HG03066 (cell line): ENCODE measurements at regions not wholly inside any gene's neighbourhood (a gene's known extent, or its start where the extent isn't known, plus 50 kb on each side); places are given as distances from the start of the nearest gene placed in this dataset.

Experiments used
- ATAC-seq: cut with Tn5 transposase; IDR thresholded peaks from one replicate; pipeline ENCODE4 v1.9.1; 2021; ENCODE audit warnings: low read depth; ENCODE audit not compliant: unreplicated experiment

DNA sequence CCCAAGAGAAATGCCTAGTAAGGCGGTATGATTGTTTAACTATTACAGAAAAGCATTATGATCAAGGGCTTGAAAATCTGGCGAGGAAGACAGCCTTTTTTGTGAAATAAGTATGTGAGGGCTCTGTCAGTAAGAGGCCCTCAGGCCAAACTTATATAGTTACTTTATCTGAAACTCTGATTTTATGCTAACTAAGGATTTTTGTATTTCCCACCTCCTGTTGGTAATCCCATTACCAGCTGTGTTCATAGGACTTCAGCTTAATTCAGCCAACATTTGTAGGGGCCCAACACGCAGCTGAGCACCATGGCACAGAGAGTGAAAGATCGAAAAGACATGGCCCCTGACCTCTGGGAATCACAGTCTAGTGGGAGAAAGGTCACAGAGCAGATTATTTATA lies 318.3 kb upstream of the WWC1 start:
- ATAC-seq, result no peak

DNA sequence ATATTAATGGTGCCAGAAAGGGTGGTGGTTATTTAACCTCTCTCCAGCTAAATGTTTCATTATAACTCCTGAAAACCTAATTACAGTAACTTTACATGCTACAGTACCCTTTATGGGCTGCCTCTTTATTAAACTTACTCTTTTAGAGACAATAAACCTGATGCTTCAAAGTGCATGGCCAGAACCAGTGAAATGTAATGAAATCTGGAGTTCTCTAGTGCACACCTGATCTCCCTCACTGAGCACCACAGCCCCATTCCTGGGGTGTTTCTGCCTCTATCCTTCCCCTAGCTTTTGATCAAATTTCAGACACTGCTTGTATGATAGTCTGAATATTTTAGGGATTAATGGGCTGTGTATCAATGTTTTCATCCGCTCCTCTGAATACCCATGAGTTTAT lies 306.5 kb upstream of the WWC1 start:
- no peak for ATAC-seq

DNA sequence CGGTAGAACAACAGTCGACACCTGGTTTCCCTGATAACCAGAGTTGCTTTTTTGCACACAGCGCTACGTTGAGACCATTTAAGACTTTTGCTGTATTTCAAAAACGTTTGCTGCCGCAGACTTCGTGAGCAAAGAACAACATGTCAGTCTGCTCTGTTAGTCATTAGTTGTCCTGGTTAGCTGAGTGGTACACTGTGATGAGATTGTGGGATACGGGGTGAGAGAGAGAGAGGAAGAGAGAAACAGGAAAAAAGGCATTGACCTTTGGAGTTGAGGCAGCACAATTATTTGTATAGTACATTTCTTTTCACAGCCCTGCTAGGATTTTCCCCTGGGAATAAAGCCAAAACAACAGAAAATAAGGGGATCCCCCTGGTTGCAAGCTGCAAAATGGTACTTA lies 306.1 kb upstream of the WWC1 start:
- ATAC-seq, result no peak

DNA sequence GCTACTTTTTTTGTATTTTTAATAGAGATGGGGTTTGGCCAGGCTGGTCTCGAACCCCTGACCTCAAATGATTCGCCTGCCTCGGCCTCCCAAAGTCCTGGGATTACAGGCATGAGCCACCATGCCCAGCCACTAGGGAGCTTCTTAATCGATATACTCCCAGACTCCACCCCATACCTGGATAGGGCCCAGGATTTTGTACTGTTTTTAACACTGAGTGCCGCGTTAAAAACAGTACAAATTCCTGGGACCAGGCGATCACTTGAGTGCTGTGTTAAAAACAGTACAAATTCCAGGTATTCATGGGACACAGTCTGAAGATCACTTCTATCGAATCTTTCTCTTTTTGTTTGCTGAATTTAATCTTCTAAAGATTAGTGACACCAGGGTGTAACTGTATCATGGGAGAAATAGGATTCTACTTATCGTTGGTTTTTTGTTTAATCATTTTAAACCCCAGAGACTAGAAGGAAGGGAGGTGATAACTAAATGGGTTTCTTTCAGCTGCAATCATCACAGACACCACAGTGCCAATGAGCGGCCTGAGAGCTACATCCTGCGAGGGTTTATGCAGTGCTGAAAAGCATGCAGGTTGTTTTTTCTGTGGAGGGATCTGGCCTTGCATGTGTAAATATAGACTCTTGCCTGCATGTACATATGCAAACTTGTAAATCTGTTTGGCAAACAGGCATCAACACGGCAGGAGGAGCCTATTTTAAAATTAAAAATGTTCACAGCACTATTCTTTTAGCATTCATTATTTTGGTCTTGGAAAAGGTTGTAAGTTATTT lies 303.8 kb upstream of the WWC1 start:
- ATAC-seq, result no peak

DNA sequence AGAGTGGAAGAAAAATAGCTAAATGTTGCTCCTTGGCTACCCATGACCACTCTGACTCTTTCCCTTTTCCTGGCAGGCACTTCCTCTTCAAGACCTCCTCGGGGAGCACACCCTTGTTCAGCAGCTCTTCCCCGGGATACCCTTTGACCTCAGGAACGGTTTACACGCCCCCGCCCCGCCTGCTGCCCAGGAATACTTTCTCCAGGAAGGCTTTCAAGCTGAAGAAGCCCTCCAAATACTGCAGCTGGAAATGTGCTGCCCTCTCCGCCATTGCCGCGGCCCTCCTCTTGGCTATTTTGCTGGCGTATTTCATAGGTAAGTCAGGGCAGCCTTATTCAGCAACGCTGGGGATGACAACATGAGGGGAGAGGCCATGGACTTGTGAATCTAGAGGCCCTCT lies 298.6 kb upstream of the WWC1 start:
- ATAC-seq, result no peak

DNA sequence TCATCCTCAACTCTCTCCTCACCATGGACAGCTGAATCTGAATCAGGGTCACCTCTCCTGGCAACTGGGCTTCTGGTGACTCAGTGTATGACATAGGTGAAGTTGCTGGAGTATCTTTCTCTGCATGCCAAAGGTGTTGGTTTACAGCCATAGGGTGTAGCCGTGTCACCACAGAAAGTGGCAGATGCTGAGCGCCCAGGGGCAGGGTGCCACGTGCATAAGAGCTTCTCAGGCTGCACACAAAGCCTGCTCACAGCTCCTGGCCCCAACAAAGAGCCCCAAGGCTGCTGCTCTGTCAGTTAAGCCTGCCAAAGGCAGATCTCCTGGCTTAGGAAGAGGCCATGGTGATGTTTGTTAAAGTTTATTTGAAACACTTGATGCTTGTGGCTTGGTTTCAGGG lies 297.7 kb upstream of the WWC1 start:
- ATAC-seq, result no peak

DNA sequence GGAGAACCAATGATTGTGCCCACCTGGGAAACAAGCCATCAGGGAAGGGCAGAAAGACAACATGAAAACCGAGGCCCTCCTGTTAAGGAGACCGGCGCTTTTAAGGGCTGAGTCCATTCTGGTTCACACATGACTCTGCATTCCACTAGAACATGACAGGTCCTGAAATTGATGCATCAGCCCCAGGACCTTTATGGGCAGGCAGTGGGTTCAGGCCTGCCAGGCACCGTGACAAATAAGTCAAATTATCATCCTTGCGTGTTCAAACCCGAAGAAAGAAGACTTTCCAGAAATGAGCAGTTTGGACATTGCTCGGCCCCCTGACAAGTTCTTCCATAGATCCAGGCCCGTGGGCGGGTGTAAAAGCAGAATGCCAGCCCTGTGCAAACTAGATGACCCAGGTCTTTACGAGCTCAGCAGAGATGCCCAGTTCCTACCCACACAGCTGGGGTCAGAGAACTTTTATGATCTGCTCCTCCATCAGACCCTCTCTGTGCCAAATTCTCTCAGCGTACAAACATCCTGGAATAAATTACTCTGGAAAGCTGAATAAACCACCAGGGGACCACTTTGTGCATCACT lies 295.5 kb upstream of the WWC1 start:
- no peak for ATAC-seq

DNA sequence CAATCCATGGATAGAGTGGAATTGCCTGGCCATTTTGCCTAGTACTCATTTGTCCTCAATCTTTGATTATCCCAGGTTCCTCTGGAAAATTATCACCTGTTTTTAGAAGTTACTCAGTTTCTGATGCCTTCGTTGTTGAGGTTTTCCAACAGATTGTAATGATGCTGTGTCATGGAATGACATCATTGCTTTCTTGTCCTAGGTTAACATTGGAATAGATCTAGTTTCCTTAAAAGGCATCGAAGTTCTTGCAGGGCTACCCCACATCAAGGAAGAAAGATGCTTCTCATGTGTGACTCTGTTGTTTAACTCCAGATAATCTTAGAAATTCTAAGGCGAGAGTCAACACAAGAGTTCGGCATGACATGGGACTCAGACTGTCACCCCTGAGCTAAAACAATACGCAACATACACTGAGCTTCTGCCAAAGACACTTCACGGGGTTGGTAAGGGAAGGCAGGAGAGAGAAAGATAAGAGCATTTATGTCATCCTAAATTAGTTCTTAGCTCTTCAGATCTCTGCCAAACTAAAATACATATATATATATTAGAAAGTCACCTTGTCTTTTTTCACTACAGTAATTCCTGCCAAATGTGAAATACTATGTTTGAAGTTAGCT lies 293.2 kb upstream of the WWC1 start:
- ATAC-seq, result no peak

DNA sequence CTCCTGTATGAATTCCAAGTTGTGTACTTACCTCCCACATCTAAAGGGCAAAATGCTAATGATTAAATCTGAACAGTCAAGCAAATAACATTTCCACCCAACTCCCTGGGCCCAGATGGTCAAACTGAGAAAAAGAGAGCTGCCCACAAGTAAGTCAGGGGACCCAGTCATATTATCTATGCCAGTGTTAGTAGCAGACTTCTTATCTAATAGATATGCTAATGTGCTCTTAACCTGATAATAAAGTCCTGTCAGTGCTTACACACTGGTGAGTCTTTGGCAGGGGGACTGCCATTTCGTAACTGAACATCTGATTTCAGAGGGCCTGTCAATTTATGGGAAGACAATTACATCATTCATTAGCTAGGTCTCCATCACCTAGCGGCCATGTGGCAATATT lies 292.3 kb upstream of the WWC1 start:
- no peak for ATAC-seq

DNA sequence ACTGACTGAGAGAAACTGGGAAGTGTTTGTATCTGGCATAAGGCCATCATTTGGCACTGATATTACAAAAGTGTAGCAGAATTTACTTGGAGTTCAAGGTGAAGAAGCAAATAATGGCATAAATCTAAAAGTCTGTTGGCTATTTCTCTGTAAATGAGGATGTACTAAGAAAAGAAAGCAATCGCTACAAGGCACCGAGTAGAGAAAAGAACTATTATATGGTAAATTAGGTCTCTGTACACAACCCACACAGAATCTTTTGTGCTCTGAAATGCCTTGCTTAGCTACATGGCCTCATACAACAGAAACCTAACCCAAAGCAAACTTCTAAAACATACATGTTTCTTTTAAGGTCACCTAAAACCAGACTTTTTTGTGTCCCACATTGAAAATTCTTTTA lies 290.1 kb upstream of the WWC1 start:
- ATAC-seq, result no peak

DNA sequence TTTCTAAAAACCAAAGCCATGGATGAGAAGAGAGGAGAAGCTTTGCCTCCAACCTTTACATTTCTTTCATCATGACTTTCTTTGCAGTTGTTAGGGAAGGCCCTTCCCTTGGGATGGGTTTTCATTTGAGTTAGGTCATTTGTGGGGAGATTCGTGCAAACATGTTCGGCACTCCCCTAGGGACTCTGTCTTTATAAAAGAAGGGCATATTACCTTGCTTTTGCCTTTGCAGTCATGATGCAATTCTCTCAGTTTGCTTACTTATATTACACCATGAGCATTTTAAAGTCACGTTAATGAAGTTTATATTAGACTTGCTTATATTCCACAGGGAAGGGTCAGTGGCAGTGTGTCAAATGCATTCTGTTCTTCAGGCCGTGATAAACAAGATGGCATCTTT lies 289.3 kb upstream of the WWC1 start:
- ATAC-seq, result no peak

DNA sequence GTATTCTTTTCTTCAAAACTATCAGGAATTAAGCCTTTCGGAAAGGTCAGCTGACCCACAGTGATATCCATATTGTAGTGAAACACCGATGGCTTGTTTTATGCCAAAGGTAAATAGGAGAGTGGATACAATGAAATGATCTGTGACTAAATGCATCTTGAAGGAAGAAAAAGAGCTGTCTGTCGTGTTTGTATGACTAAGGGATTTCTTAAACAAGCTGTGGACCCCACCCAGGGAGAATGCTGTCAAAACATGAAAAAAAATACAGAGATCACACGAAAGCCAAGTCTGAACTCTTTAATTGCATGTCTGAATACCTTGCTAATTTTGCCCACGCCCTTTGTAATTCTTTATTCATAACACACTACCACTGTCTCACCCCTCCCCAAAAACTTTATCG lies 286.4 kb upstream of the WWC1 start:
- no peak for ATAC-seq

DNA sequence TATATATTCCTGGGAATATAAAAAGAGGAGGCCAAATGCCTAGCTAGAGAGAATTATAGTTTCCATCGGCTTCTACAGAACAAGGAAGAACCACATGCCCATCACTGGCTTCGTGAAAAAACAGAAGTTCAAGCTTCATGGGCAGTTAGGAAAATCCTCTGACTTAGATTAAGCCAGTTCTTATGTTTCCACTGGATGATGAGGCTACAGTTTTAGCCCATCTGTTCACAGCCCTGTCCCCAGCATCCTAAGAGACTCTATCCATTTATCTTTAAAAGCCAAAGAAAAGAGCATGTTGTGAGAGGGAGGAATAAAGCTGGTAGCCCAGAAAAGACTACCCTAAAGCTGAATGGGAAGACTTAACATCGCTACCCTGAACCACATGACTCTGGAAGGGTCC lies 285.5 kb upstream of the WWC1 start:
- ATAC-seq, result no peak

DNA sequence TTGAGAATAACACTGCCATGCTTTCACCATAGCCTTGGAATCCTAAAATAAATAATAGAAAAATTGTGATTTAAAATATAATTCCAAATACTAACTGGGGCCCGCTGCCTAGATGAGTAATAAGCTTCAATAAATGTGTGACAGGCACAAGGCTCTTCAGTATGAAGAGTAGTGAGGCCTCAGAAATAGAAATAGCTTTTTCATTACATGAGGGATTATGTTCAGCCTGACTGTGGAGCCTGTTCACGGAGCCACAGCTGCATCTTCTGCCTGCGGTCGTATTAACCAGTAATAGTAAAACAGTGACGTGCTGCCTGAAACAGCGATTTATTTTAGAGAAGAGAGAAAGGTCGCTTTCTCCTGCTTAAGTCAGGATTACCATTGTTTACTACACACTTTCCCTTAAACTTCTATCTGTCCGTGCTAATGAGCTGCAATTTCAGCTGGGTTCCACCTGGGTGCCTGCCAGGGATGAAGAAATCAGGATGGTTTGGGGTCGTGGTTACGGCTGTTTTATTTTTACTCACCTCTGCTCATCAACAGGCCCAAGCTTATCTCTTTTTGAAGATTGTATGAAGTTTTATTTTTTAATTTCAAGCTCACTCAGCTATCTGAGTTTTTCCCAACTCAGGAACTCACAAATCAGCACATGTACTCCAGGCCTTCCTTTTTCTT lies 284.9 kb upstream of the WWC1 start:
- no peak for ATAC-seq

DNA sequence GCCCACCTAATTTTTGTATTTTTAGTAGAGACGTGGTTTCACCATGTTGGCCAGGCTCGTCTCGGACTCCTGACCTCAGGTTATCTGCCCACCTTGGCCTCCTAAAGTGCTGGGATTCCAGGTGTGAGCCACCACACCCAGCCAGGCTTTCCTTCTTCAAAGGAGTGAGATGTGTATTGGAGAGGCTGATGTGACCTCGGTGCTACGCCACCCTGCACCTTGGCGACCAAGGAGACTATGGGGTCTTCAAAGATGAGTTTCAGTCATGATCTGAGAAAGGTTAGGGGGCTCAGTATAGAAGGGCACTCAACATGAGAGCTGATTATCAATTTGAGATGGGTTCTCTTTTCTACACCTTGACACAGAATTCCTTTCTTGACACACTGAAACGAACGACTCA lies 284.2 kb upstream of the WWC1 start:
- no peak for ATAC-seq

DNA sequence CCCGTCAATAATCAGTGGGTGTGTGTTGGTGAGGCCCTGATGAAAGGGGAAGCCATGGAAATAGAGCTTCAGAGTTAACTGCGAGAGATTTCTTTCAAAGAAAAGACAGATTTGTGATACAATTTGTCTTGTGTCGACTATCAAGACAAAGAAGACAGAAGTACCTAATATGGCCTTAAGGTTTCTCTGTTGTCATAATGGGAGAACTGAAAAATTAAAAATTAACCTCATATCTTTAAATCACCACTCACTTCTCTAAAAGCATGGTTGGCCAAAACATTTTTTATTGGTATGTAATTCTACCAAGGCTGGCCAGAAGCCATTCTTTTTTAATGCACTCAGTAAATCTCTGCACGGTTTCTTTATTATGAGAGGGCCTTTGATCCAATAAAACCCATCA lies 282.9 kb upstream of the WWC1 start:
- no peak for ATAC-seq

DNA sequence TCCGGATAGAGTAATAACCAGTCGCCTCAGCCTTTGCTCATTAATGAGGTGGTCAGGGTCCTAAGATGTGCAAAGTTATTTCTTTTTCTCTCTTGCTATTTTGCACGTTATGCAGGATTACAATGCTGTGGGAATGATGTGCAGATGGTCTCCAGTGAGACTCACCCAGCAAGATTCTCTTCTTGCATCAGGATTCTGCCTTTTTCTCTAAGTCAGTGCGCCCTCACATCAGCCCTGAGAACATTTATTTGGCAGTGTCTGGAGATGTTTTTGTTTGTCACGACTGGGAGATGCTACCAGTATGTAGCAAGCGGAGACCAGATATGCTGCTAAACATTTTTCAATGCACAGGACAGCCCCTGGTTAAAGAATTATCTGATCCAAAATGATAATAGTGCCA lies 280.3 kb upstream of the WWC1 start:
- no peak for ATAC-seq

DNA sequence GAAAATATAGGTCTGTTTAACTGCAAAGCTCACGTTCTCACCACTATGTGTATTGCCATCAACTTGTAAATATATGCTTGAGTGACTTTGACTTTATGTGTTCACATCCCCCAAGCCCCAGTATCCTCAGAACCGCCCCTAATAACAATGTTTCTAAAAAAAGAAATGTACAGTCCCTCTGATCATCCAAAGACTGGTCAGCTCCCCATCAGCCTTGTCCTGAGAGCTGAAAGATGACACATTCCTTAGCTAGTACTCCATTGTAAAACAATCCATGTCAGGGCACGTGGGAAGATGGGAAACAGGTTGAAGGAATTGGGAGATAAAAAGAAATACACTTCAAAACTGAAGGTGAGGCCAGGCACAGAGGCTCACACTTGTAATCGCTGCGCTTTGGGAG lies 279.4 kb upstream of the WWC1 start:
- no peak for ATAC-seq

DNA sequence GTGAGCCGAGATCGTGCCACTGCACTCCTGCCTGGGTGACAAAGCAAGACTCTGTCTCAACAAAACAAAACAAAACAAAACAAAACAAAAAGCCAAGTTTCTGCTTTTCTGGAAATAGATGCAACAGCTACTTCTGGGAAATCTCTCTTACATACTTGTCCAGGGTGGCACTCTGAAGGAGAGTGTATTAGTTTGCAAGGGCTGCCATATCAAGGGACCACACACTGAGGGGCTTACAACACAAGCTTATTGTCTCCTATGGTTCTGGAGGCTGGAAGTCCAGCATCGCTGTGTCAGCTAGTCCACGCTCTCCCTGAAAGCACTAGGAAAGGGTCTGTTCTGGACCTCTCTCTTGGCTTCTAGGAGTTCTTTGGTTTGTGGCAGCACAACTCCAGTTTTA lies 277.9 kb upstream of the WWC1 start:
- no peak for ATAC-seq

DNA sequence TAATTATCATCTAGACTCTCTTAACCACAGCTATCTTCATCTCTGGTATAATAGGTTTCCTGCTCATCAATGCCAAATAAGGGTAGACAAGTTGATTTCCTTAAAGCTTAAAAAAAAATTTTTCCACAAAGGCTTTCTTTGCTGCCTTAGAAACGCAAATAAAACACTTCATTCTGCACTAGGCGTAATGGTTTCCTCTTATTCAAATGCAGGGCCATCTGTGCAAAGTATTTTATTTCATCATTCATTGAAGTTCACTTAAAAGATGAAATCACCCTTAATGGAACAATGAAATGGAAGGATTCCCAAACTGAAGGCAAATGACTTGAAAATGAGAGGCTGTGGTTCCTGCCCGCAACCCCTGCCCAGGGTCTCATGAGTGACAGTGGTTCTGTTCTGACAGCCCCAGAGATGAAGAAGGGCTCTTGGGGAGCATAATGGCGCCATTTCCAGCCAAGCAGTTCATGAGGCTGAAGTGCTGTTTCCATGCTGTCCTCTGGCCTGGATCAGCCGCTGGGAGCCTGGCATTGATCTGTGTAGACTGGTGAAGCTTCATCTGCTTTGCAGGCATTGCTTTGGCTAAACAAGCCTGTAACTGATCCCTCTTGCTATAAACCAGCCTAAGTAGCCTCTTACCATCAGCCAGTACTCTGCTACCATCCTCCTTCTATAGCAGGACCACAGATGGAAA lies 276.9 kb upstream of the WWC1 start:
- ATAC-seq, result no peak

DNA sequence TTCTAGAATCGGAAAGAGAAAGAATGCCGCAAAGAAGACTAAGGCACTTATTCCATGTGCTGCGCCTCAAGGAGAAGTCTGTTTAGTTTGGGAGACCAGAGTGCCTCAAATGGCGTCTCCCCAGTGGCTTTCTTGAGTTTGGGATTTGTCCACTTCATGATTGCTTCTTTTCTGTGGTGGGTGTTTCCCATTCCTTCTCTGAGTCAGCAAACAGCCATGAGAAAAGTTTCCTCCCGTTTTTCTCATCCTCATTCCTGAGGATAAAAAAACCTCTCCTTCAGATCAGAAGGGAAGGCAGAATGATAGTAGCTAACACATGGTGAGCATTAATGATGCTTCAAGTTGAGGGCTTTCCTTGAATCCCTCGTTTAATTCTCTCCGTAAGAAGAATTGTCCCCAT lies 275.9 kb upstream of the WWC1 start:
- no peak for ATAC-seq
